ENCODE measurements at regions not wholly inside any gene's neighbourhood (a gene's known extent, or its start where the extent isn't known, plus 50 kb on each side); places are given as distances from the start of the nearest gene placed in this dataset.

GRCh38 chr1:219085988-219086387 is 87.7 kb upstream of the LYPLAL1 start:
- WGBS, 3 donors, result 81 to 96% (median 88%) methylated on average over 1 of the region's 1 CpG
- no peak for TF ChIP-seq POLR2A (IDR thresholded peaks at IDR 0.05)
- TF ChIP-seq EP300 (IDR thresholded peaks at IDR 0.05), result no peak
- TF ChIP-seq CTCF (IDR thresholded peaks at IDR 0.05), result no peak
- no peaks in the 10 kb centered on the region for H3K36me3 ChIP-seq
- H3K9me3 ChIP-seq, result no peaks in the 10 kb centered on the region
- no peaks in the 10 kb centered on the region for H3K4me1 ChIP-seq (ENCODE audit: insufficient read depth)
- intact Hi-C loops (cut with DNase I), result no loop called here
- H3K27ac ChIP-seq, result no peak overlapping the region
- H3K27me3 ChIP-seq, result no peaks in the 10 kb centered on the region
- H3K4me3 ChIP-seq, result no peak overlapping the region
- DNase-seq, result no peak

GRCh38 chr1:219086956-219087469 is 86.7 kb upstream of the LYPLAL1 start:
- Histone ChIP-seq H3K27ac (no peak overlapping the region), H3K4me1 (ENCODE audit: insufficient read depth) (no peaks in the 10 kb centered on the region), H3K36me3 (no peaks in the 10 kb centered on the region), H3K4me3 (no peak overlapping the region), H3K27me3 (no peaks in the 10 kb centered on the region), H3K9me3 (no peaks in the 10 kb centered on the region)
- DNase-seq, result no peak
- WGBS, 3 donors, result 0 to 78% (median 35%) methylated on average over 1 of the region's 1 CpG
- TF ChIP-seq EP300 (IDR thresholded peaks at IDR 0.05) (no peak), POLR2A (IDR thresholded peaks at IDR 0.05) (no peak), CTCF (IDR thresholded peaks at IDR 0.05) (no peak)
- intact Hi-C loops (cut with DNase I), result no loop called here

GRCh38 chr1:219088778-219089557 is 84.7 kb upstream of the LYPLAL1 start:
- WGBS, 3 donors, result 89 to 92% (median 90%) methylated on average over 5 of the region's 5 CpGs
- Histone ChIP-seq H3K9me3 (no peaks in the 10 kb centered on the region), H3K36me3 (no peaks in the 10 kb centered on the region), H3K4me3 (no peak overlapping the region), H3K4me1 (ENCODE audit: insufficient read depth) (no peaks in the 10 kb centered on the region), H3K27me3 (no peaks in the 10 kb centered on the region), H3K27ac (no peak overlapping the region)
- TF ChIP-seq POLR2A (IDR thresholded peaks at IDR 0.05) (no peak), CTCF (IDR thresholded peaks at IDR 0.05) (no peak), EP300 (IDR thresholded peaks at IDR 0.05) (no peak)
- DNase-seq, result no peak
- intact Hi-C loops (cut with DNase I), result no loop called here

- H3K27me3 ChIP-seq, result no peaks in the 10 kb centered on the region
- no peaks in the 10 kb centered on the region for H3K4me1 ChIP-seq (ENCODE audit: insufficient read depth)
- no peak for DNase-seq
- H3K27ac ChIP-seq, result no peak overlapping the region
- TF ChIP-seq CTCF (IDR thresholded peaks at IDR 0.05), result no peak
- TF ChIP-seq POLR2A (IDR thresholded peaks at IDR 0.05), result no peak
- TF ChIP-seq EP300 (IDR thresholded peaks at IDR 0.05), result no peak
- 92 to 100% (median 97%) methylated on average over 1 of the region's 1 CpG for WGBS, 3 donors
- no peaks in the 10 kb centered on the region for H3K9me3 ChIP-seq
- H3K36me3 ChIP-seq, result no peaks in the 10 kb centered on the region
- H3K4me3 ChIP-seq, result no peak overlapping the region
- intact Hi-C loops (cut with DNase I), result no loop called here
Observed at GRCh38 chr1:219090607-219091006, 83.1 kb upstream of the LYPLAL1 start.

Measured in ovary (tissue), 7 donors.